ENCODE measurements at regions not wholly inside any gene's neighbourhood (a gene's known extent, or its start where the extent isn't known, plus 50 kb on each side); places are given as distances from the start of the nearest gene placed in this dataset.

- DNase-seq, result no peak
Observed at GRCh38 chr1:60151311-60151710, 77.7 kb upstream of the C1orf87 start.

DNA sequence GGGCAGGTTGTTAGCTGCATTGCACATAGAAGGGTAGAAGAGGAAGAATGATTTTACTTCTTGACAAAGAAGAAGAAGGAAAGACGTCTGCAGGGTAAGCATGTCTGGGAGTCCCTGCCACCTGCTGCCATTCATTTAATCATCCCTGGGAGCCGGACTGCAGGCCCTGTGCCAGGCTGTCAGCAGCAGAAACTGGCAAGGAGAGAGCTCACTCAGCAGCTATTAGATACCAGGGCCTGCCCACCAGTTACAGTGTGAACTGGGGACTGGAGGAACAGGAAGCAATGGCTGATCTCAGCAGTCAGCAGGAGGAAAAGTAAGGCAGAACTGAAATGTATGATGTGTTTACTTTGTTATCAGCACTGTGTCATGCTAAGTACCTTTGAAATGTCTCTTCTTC, 75.7 kb upstream of the C1orf87 start:
- no peak for DNase-seq

DNA sequence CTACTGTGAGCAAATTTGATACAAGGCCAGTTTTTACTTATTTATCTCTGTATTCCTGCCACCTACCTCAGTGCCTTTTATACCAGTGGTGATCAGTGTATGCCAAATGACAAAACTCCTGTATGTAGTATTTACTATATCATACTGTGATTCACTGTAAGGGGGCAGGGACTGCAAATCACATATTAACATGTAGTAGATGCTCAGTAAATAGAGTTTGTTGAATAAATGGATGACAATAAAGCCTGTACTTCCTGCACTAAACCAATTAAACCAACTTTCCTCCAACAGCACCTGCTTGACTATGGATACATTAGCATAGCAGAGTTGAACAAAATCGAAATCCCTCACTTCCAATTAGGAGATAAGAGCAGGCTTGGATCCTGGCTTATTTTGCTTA, 73.3 kb upstream of the C1orf87 start:
- DNase-seq, result no peak

DNA sequence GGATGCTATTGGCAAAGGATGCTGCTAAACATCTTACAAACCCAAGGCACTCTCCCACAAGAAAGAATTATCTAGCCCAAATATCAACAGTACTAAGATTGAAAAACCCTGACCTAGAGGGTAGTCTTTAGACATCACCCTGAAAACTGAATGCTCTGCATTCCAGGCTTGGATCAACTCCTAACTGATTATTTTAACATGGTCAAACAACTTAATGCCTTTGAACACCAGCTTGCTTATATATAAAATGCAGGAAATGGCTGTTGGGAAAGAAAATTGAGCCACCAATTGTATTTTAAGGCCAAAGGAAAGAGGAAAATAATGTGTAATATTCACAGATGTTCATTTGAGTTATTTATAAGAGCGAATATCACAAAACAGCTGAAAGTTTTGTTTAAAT, 72.2 kb upstream of the C1orf87 start:
- no peak for DNase-seq

DNA sequence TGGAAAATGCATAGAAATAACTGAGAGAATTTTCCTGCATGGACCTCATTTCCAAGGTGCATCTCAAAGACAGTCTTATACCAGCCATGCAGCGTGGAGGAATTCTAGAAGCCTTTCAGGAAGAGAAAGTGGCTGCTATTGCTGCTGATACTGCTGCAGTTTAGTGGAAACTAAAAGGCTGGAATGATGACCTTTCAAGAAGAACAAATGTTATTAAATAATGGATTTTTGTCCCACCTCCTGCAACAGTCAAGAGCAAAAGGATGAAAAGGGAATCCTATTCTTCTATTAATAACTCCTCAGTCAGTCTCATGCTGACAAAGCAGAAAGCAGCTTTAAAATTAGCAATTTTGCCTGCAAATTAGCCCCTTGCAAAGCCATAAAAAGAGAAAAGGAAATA, 68.2 kb upstream of the C1orf87 start:
- no peak for DNase-seq

- DNase-seq, result no peak
Observed at GRCh38 chr1:60141276-60141675, 67.7 kb upstream of the C1orf87 start.

DNA sequence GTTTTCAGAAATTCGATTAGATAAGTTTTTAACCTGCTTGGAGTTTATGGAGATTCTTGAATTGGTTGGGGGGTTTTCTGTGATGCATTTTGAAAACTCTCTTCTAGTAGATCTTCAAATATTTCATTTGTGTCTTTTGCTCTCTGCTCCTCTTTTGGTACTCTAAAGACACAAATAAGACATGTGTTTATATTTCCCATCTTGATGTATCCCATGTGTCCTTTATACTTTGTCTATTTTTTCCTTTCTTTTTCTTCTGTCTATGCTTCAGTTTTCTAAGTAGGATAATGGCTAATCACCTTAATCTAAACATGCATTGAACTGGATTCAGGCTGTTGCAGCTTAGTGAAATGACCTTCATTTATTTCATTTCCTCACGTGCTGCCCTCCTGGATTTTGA, 63.8 kb upstream of the C1orf87 start:
- DNase-seq, result no peak

DNA sequence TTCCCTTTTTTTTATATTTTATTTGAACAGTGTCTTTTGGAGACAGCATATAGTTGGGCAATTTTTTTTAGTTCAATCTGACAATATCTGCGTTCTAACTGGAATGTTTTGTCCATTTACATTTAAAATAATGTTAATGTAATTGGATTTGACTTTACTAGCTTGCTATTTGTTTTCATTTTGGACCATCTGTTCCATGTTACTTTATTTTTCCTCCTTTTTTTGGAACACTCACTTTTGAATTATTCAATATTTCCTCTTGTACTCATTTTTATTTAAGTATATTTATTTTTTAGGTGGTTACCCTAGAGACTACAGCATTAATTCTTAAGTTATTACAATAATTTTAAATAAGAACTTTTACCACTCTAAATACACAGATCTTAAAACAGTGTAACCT, 62.8 kb upstream of the C1orf87 start:
- DNase-seq, result no peak

- DNase-seq, result no peak
Observed at GRCh38 chr1:60134716-60135115, 61.1 kb upstream of the C1orf87 start.

DNA sequence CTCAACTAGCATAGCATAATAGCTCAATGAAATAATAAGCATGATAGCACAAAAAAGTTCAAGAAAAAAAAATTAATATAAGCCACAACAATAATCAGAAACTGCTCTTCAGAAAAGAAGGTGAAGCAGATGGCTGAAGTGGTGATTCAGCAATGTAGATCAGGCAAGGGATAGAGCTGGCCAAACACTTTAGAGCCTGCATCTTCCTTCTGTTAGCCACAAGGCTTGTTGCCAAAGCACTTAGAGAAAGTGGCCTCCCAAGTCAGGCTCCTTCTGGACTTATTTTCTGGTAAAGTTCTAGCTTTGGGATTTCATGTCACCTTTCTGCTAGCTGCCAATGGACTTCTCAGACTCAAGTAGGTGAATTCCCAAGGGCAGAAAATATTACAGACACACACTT, 60.3 kb upstream of the C1orf87 start:
- DNase-seq, result no peak

DNA sequence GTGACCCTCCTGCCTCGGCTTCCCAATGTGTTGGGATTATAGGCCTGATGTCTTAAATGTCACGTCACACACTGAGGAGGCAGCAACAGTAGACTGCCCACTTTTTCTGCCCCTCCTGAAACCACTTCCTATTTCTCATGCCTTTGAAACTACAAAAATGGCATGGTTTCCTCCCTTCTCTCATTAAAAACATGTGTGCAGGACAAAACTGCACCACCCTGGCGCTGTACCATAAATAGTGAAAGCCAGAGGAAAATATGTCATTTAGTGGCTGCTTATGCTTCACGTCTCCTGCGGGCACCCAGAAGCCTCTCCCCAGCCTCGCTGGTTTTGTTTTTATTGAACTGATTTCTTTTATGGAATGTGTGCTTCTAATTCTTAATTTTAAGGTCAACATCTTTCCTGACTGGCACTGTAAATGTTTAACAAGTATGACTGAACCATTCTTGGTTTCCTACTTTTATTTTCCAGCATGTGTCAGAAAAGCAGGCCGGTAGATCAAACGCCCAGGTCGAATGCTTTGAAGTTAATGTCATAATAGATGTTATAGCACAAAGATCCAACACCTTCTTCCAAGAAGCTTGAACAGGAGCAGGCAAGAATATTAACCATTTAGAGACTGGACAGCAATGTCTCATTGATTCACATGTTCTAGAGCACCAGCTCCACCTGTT, 59.6 kb upstream of the C1orf87 start:
- DNase-seq, result no peak

DNA sequence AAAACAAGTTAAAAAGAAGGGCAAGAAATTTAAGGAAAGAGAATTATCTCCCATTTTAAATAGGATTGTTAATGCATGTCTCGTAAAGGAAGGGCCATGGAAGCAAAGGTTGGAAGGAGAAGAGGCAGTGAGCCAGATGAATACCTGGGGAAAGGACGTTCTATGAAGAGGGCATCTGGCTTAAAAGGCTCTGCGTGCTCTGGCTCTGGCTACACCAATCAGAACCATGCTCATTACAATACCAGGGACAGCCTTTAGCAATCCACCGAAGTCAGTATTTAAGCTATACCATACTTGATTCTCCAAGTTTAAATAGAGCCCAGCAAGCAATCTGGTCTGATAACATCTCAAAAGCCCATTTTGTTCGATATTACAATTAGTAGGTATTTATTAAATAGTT, 58.5 kb upstream of the C1orf87 start:
- no peak for DNase-seq

DNA sequence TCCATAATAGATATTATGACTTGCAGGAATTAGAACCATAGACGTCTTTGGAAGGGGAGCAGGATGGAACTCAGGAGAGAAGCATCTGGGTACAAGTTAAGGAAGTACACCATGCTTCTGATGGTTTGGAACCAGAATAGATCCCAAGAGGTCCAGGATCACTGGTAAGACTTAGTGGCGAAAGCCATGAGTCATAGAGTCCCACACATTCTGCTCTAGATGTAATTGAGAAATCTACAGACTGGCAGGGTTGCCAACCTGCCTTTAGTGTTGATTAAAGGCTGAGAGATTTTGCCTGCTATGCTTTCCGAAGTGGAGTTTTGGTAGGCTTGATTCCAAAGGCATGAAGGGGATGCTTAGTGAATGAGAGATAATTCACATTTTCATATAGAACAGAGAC, 57.1 kb upstream of the C1orf87 start:
- no peak for DNase-seq

DNA sequence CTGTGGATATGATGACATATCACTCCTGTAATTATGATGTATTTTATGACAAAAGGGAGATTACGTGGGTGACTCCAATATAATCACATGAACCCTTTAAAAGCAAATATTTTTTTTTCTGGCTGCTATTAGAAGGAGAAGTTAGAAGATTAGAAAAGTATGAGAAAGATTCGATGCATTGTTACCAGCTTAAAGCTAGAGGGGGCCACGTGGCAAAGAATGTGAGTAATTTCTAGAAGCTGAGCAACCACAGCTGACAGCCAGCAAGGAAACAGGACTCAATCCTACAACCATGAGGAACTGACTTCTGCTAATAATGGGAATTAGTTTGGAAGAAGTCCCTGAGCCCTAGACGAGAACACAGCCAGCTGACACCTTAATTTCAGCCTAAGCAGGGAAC, 56.3 kb upstream of the C1orf87 start:
- DNase-seq, result no peak

DNA sequence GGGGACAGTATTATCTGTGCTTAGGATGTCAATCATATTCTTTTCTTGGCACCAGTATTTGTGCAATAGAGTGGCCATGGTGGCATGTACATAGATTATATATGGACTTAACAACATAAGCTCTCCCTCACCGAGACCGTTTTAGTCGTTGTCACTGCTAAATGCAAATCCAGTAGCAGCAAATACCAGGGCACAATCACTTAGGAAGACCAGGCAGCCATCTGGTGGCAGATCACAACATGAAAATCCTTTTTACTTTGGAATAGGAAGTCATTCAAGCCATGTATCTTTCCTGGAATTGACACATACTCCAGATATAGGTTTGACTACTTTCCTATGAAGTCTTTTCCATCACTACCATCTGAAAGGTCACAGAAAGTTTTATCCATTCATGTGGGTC, 53.2 kb upstream of the C1orf87 start:
- no peak for DNase-seq

Measured in stimulated activated naive CD4-positive, alpha-beta T cell treated with Interleukin-2 at 50 U/mL for 16 hours (primary cell).